Sigmoid colon (tissue), 3 donors: ENCODE measurements at regions not wholly inside any gene's neighbourhood (a gene's known extent, or its start where the extent isn't known, plus 50 kb on each side); places are given as distances from the start of the nearest gene placed in this dataset.

ENCODE experiments used
- POLR2A ChIP-seq, 2 donors: fragments of 450-650 bp; IDR thresholded peaks; one replicate each; pipeline ENCODE4 v1.6.1; 2016; ENCODE audit warnings: antibody characterized with exemption in 2 of 2, mild to moderate bottlenecking in 2 of 2, moderate library complexity in 2 of 2
- TF ChIP-seq, protein P1 (sequence below), 4 experiments: fragments of 450-650 bp in 3 of 4; fragments of 200-600 bp in 1 of 4; IDR thresholded peaks; one replicate each; pipeline ENCODE4 v1.5.1; 2016 to 2019; ENCODE audit warnings: antibody characterized with exemption in 4 of 4, mild to moderate bottlenecking in 3 of 4, moderate library complexity in 2 of 4

- TF ChIP-seq, protein P1, sequence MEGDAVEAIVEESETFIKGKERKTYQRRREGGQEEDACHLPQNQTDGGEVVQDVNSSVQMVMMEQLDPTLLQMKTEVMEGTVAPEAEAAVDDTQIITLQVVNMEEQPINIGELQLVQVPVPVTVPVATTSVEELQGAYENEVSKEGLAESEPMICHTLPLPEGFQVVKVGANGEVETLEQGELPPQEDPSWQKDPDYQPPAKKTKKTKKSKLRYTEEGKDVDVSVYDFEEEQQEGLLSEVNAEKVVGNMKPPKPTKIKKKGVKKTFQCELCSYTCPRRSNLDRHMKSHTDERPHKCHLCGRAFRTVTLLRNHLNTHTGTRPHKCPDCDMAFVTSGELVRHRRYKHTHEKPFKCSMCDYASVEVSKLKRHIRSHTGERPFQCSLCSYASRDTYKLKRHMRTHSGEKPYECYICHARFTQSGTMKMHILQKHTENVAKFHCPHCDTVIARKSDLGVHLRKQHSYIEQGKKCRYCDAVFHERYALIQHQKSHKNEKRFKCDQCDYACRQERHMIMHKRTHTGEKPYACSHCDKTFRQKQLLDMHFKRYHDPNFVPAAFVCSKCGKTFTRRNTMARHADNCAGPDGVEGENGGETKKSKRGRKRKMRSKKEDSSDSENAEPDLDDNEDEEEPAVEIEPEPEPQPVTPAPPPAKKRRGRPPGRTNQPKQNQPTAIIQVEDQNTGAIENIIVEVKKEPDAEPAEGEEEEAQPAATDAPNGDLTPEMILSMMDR (IDR thresholded peaks at IDR 0.05): no peak
- TF ChIP-seq POLR2A (IDR thresholded peaks at IDR 0.05): no peak
Observed at GRCh38 chr2:129777146-129777545, 202.3 kb upstream of the RAB6C start.
